ENCODE measurements at regions not wholly inside any gene's neighbourhood (a gene's known extent, or its start where the extent isn't known, plus 50 kb on each side); places are given as distances from the start of the nearest gene placed in this dataset.

GRCh38 chr9:30774326-30774725 lies 1610.1 kb upstream of the ACO1 start:
- FAIRE-seq (peak; percentile 74), DNase-seq (ENCODE audit: low read depth in 1 of 2, low spot score in 2 of 2) (peak; percentile 80 to 87)
- H3K79me2 ChIP-seq (ENCODE audit: control insufficient read depth in 1 of 2, insufficient read depth in 2 of 2, low read length in 2 of 2), result no peaks in the 10 kb centered on the region
- H3K56ac ChIP-seq (replicated peaks; ENCODE audit: insufficient read length, low read depth, low read length), result no peak overlapping the region
- TF ChIP-seq YY1 (IDR thresholded peaks at IDR 0.05; ENCODE audit: low read depth, low read length) (0 out of 2 replicates have a peak, but pooled peaks have one; percentile 28), CTCF (IDR thresholded peaks at IDR 0.05; ENCODE audit: control extremely low read depth in 1 of 3, insufficient read depth in 1 of 3, low read depth in 1 of 3, low read length in 3 of 3) (peak; percentile 68 to 96 (median 87)), RAD21 (IDR thresholded peaks at IDR 0.05 in 1 of 2, conservative IDR thresholded peaks at IDR 0.05 in 1 of 2; ENCODE audit: low read depth in 2 of 2, low read length in 2 of 2) (peak; percentile 81 to 89), ZNF274 (IDR thresholded peaks at IDR 0.05; ENCODE audit: borderline replicate concordance, extremely low read depth, low read length) (no peak), EP300 (IDR thresholded peaks at IDR 0.05; ENCODE audit: borderline replicate concordance in 1 of 2, low read depth in 2 of 2, low read length in 2 of 2) (0 out of 3 replicates have a peak, but pooled peaks of 1 of the 2 experiments have one; percentile 9)
- WGBS, 2 experiments (ENCODE audit: extremely low coverage in 1 of 2, insufficient coverage in 1 of 2, insufficient read length in 1 of 2, insufficient replicate concordance in 2 of 2, low coverage in 1 of 2, low lambda C conversion rate in 2 of 2, missing lambda C conversion rate in 1 of 2), result 52% methylated on average over 16 of the region's 17 CpGs; no CpG with 5 or more reads in 1 of the 2 experiments
- no peak overlapping the region for H3K4ac ChIP-seq (replicated peaks; ENCODE audit: insufficient read length, low read depth, low read length)
- H2BK12ac ChIP-seq (ENCODE audit: low read depth, low read length), result no peak overlapping the region
- H3K23me2 ChIP-seq (ENCODE audit: low read depth, low read length), result no peaks in the 10 kb centered on the region
- no peak overlapping the region for H2BK15ac ChIP-seq (ENCODE audit: low read length)
- no peak overlapping the region for H3K18ac ChIP-seq (ENCODE audit: extremely low read depth, low read length)
- H3K36me3 ChIP-seq (ENCODE audit: control insufficient read depth in 2 of 4, insufficient read depth in 4 of 4, low read length in 3 of 4), result no peaks in the 10 kb centered on the region
- no peaks in the 10 kb centered on the region for H4K20me1 ChIP-seq (replicated peaks in 1 of 2; ENCODE audit: control insufficient read depth in 1 of 2, insufficient read depth in 2 of 2, low read length in 2 of 2)
- H2BK20ac ChIP-seq (ENCODE audit: low read length), result no peak overlapping the region
- no peak overlapping the region for H3K27ac ChIP-seq (ENCODE audit: low read depth, low read length)
- POLR2A ChIA-PET (ENCODE audit: partially characterized antibody), result no interaction called here
- no peaks in the 10 kb centered on the region for H3K27me3 ChIP-seq (replicated peaks in 1 of 4; ENCODE audit: control insufficient read depth in 3 of 4, extremely low read depth in 1 of 4, insufficient read depth in 3 of 4, low read length in 3 of 4)
- no peak overlapping the region for H2BK120ac ChIP-seq (replicated peaks; ENCODE audit: low read depth, low read length)
- H3K79me1 ChIP-seq (ENCODE audit: low read depth, low read length), result no peaks in the 10 kb centered on the region
- no peak overlapping the region for H3K4me3 ChIP-seq (ENCODE audit: extremely low read depth in 1 of 4, insufficient read depth in 2 of 4, low read depth in 3 of 4, low read length in 4 of 4)
- no peak overlapping the region for H4K91ac ChIP-seq (replicated peaks; ENCODE audit: insufficient read length, low read length)
- CTCF ChIA-PET (ENCODE audit: partially characterized antibody), result interaction anchor here (0.7 to 2.2 kb wide), 13 partner anchors 10 to 939 kb away, joined by 3 to 12 read pairs (median 3); no protein-coding TSS in a partner anchor
- H3K23ac ChIP-seq (ENCODE audit: insufficient read length), result no peak overlapping the region
- H3K9me3 ChIP-seq (ENCODE audit: insufficient read depth in 2 of 2, low read depth in 1 of 2, low read length in 1 of 2), result 0 out of 4 replicates have a peak, but pooled peaks cover 0 to 2% of the 10 kb centered on the region in 2 experiments
- H3K4me2 ChIP-seq (ENCODE audit: insufficient read depth in 1 of 2, low read depth in 2 of 2, low read length in 2 of 2), result no peak overlapping the region
- no peak overlapping the region for H3K14ac ChIP-seq (ENCODE audit: insufficient read length)
- H2BK5ac ChIP-seq (ENCODE audit: low read depth, low read length), result no peak overlapping the region
- no peak overlapping the region for H2AFZ ChIP-seq (ENCODE audit: low read length)
- H3K9ac ChIP-seq (replicated peaks in 1 of 4; ENCODE audit: extremely low read depth in 1 of 4, low read depth in 3 of 4, low read length in 3 of 4), result no peak overlapping the region
- H3K4me1 ChIP-seq (replicated peaks in 1 of 4; ENCODE audit: control insufficient read depth in 3 of 4, insufficient read depth in 4 of 4, low read length in 3 of 4), result no peaks in the 10 kb centered on the region
- H4K8ac ChIP-seq (ENCODE audit: extremely low read depth, insufficient read depth, low read length), result no peak overlapping the region
- H4K5ac ChIP-seq (ENCODE audit: insufficient read length, low read depth, low read length), result no peak overlapping the region
- H2AK5ac ChIP-seq (ENCODE audit: low read depth, low read length), result no peak overlapping the region
